AG04449 (cell line): ENCODE measurements at regions not wholly inside any gene's neighbourhood (a gene's known extent, or its start where the extent isn't known, plus 50 kb on each side); places are given as distances from the start of the nearest gene placed in this dataset.

Experiments
- CTCF ChIA-PET: fragments of 350-600 bp; formaldehyde crosslinking; extraction: SDS; loops from one replicate; lab custom pipeline; 2021; ENCODE audit warnings: antibody characterized with exemption; lab: Yijun Ruan, JAX
- POLR2A ChIA-PET: fragments of 400-600, 350-600 bp; formaldehyde crosslinking; extraction: SDS; loops from one replicate; lab custom pipeline; 2020; ENCODE audit warnings: antibody characterized with exemption, inconsistent platforms; lab: Yijun Ruan, JAX
- DNase-seq: peaks from one replicate; pipeline ENCODE4 v3.0.0-alpha.2; 2010; ENCODE audit warnings: low read depth, low spot score
- H3K4me3 ChIP-seq: 2 replicates; pipeline ENCODE4 v1.5.1; 2011; ENCODE audit warnings: low read depth, mild to moderate bottlenecking, control low read depth, low read length
- CTCF ChIP-seq: IDR thresholded peaks from one replicate; pipeline ENCODE4 v1.5.1; 2011; ENCODE audit warnings: mild to moderate bottlenecking, moderate library complexity, low read length, control low read depth, inconsistent platforms; ENCODE audit not compliant: insufficient read depth; ENCODE audit errors: missing control alignments

GRCh38 chr2:47234456-47234855 is 58.1 kb upstream of the CALM2 start:
- CTCF ChIA-PET = no interaction called here
- DNase-seq = no peak
- POLR2A ChIA-PET = no interaction called here
- H3K4me3 ChIP-seq = no peak overlapping the region
- no peak for TF ChIP-seq CTCF

DNA sequence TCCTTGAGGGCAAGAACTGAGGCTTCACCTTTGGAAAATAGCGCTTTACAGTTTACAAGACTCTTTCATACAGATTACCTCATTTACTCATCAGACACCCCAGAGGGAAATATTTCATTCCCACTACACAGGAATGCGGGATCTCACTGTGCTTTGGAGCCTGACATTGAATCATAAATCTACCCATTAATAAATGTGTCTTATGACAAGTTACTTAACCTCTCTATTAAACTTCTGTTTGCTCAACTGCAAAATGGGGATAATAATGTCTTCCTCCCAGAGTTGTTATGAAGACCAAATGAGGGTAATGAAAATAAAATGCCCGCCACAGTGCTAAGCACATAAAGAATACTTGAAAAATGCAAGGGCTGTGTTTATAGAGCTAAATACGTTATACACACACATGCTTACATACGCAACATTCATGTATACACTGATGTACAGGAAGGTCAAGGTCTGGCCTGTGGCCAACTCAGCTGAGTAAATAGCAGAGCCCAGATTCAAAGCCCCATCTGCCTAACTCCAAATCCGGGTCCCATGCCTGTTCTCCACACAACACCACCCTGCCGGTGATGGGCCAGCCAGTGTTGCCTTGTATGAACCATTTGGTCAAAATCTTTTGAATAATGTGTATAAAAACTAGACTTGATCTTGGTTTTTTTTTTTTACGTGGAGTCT is 56.6 kb upstream of the CALM2 start:
- H3K4me3 ChIP-seq = no peak overlapping the region
- ChIA-PET CTCF (interaction anchor here (0.9 to 1.1 kb wide), 2 partner anchors 14 to 40 kb away, joined by 3 to 4 read pairs; no protein-coding TSS in a partner anchor), POLR2A (no interaction called here)
- DNase-seq = no peak
- no peak for TF ChIP-seq CTCF

- H3K4me3 ChIP-seq = no peak overlapping the region
- DNase-seq = no peak
- no peak for TF ChIP-seq CTCF
- ChIA-PET CTCF (interaction anchor here (1.0 kb wide), 1 partner anchor 9 kb away, joined by 3 read pairs; no protein-coding TSS in a partner anchor), POLR2A (no interaction called here)
These were observed 54.1 kb upstream of the CALM2 start for GRCh38 chr2:47230418-47230817.

DNA sequence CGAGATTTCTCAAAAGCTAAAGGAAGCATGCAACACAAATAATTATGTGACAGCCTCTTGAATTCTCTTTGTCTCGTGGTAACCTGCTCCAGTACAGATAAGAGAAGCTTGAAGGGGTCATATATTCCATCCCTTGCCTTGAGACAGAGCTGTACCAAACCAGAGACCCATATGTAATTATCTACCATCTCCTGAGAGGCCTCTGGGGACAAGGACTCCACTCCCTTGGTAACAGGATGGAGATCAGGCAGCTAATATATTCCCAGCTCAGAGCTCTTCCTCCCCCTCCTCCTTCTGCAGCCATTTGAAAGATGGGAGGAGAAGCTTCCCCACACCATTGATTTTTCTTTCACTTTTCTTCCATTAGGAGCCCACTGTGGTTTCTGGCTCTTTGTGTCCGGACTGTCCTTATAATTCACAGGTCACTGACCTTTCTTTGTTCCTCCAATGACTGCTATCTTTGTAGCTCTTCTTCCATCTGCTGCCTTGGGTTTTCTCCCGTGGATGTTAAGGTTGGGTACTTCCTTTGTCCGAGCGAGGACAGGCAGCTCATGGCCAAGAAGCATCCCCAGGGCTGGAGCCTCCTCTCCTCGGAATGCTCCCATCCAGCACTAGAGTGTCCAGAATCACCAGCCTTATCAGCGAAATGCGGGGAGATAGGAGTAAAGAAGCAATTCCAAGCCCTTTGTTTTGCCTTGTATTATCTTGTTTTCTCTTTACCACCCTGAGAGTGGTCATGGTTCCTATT is 51.4 kb upstream of the CALM2 start:
- ChIA-PET CTCF (interaction anchor here (1.3 kb wide), 2 partner anchors 45 to 85 kb away, joined by 3 read pairs; no protein-coding TSS in a partner anchor), POLR2A (interaction anchor here (0.7 to 0.8 kb wide), 2 partner anchors 21 to 133 kb away, joined by 3 read pairs; no protein-coding TSS in a partner anchor)
- H3K4me3 ChIP-seq = no peak overlapping the region
- TF ChIP-seq CTCF = no peak
- no peak for DNase-seq

- H3K4me3 ChIP-seq = no peak overlapping the region
- ChIA-PET POLR2A (no interaction called here), CTCF (interaction anchor here (0.6 to 1.3 kb wide), 3 partner anchors 24 to 49 kb away, joined by 3 to 4 read pairs (median 3); no protein-coding TSS in a partner anchor)
- DNase-seq = no peak
- TF ChIP-seq CTCF = no peak
These were observed 50.6 kb upstream of the CALM2 start for GRCh38 chr2:47226923-47227220.

GRCh38 chr2:47226132-47226922 is 50.0 kb upstream of the CALM2 start:
- POLR2A ChIA-PET = interaction anchor here (0.6 kb wide), 1 partner anchor 76 kb away, joined by 3 read pairs; no protein-coding TSS in a partner anchor

More at GRCh38 chr2:47226132-47226922, 50.0 kb upstream of the CALM2 start:
- no peak for DNase-seq
- no peak overlapping the region for H3K4me3 ChIP-seq
- TF ChIP-seq CTCF = no peak
- CTCF ChIA-PET = interaction anchor here (0.6 to 1.3 kb wide), 3 partner anchors 24 to 48 kb away, joined by 3 to 4 read pairs (median 3); no protein-coding TSS in a partner anchor
